GM23338 (cell line): ENCODE measurements at regions not wholly inside any gene's neighbourhood (a gene's known extent, or its start where the extent isn't known, plus 50 kb on each side); places are given as distances from the start of the nearest gene placed in this dataset.
"Not testable (repeated sequence)": the region's sequence is repeated elsewhere in the genome, so short reads cannot be mapped to it uniquely, and the experiment has no call there.

Source experiments
- EZH2 ChIP-seq: fragments of 200-600 bp; sonication (generic); IDR thresholded peaks from one replicate; pipeline ENCODE4 v1.8.0; 2017; ENCODE audit warnings: antibody characterized with exemption, mild to moderate bottlenecking, low read depth; ENCODE audit not compliant: unreplicated experiment
- POLR2AphosphoS5 ChIP-seq: IDR thresholded peaks from 2 replicates; pipeline ENCODE4 v1.6.1; 2016; ENCODE audit warnings: antibody characterized with exemption, low read depth
- TF ChIP-seq, protein P1 (sequence below), 2 experiments: fragments of 200-600 bp in 1 of 2; sonication (generic) in 1 of 2; conservative IDR thresholded peaks; 2 replicates each; pipeline versions ENCODE4 v1.5.1 to v1.6.1; 2016 to 2017; ENCODE audit warnings: antibody characterized with exemption in 2 of 2, low read depth in 2 of 2, mild to moderate bottlenecking in 2 of 2, moderate library complexity in 1 of 2
- TF ChIP-seq, protein P2 (sequence below): IDR thresholded peaks from 2 replicates; pipeline ENCODE4 v1.6.1; 2016; ENCODE audit warnings: antibody characterized with exemption

DNA sequence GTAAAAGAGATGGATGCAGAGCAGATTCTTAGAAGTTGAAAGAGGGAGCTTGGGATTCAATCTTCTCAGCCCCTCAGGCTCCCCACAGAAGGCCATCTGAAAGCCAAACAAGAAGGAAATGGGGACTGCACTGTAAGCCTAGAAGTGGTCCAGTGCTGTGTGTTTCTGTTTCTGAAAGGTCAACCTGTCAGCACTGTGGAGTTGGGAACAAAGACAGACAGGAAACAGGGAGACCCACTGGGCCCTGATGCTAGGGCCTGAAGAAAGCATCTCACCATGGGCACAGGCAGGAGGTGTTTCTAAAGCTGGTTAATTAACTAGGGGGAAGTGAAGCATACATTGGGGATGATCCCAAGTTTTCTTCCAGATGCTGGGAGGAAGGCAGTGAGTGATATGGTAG is 62.5 kb upstream of the CDC42EP3 start:
- not testable (repeated sequence) for TF ChIP-seq POLR2AphosphoS5, EZH2
- TF ChIP-seq, protein P1, sequence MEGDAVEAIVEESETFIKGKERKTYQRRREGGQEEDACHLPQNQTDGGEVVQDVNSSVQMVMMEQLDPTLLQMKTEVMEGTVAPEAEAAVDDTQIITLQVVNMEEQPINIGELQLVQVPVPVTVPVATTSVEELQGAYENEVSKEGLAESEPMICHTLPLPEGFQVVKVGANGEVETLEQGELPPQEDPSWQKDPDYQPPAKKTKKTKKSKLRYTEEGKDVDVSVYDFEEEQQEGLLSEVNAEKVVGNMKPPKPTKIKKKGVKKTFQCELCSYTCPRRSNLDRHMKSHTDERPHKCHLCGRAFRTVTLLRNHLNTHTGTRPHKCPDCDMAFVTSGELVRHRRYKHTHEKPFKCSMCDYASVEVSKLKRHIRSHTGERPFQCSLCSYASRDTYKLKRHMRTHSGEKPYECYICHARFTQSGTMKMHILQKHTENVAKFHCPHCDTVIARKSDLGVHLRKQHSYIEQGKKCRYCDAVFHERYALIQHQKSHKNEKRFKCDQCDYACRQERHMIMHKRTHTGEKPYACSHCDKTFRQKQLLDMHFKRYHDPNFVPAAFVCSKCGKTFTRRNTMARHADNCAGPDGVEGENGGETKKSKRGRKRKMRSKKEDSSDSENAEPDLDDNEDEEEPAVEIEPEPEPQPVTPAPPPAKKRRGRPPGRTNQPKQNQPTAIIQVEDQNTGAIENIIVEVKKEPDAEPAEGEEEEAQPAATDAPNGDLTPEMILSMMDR (conservative IDR thresholded peaks at IDR 0.05; ENCODE audit: low read depth in 2 of 2), result not testable (repeated sequence)
- TF ChIP-seq, protein P2, sequence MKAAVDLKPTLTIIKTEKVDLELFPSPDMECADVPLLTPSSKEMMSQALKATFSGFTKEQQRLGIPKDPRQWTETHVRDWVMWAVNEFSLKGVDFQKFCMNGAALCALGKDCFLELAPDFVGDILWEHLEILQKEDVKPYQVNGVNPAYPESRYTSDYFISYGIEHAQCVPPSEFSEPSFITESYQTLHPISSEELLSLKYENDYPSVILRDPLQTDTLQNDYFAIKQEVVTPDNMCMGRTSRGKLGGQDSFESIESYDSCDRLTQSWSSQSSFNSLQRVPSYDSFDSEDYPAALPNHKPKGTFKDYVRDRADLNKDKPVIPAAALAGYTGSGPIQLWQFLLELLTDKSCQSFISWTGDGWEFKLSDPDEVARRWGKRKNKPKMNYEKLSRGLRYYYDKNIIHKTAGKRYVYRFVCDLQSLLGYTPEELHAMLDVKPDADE, result not testable (repeated sequence)
